Ammon's horn (tissue), 1 donor: ENCODE measurements at regions not wholly inside any gene's neighbourhood (a gene's known extent, or its start where the extent isn't known, plus 50 kb on each side); places are given as distances from the start of the nearest gene placed in this dataset.

Source experiments
- DNase-seq: peaks from one replicate; pipeline ENCODE4 v3.0.0-alpha.2; 2016; ENCODE audit warnings: low spot score

GRCh38 chr21:43317959-43318358 is 109.0 kb downstream of the SIK1 start:
- DNase-seq, result no peak

GRCh38 chr21:43317254-43317748 is 109.6 kb downstream of the SIK1 start:
- no peak for DNase-seq

- DNase-seq, result no peak
Observed at GRCh38 chr21:43316156-43316845, 110.6 kb downstream of the SIK1 start.

GRCh38 chr21:43315244-43316137 is 111.4 kb downstream of the SIK1 start:
- DNase-seq, result no peak

GRCh38 chr21:43313939-43314405 is 113.0 kb downstream of the SIK1 start:
- no peak for DNase-seq

GRCh38 chr21:43313221-43313938 is 113.6 kb downstream of the SIK1 start:
- DNase-seq, result no peak

GRCh38 chr21:43312751-43313169 is 114.2 kb downstream of the SIK1 start:
- DNase-seq, result no peak

GRCh38 chr21:43312011-43312410 is 114.9 kb downstream of the SIK1 start:
- DNase-seq, result no peak

- DNase-seq, result no peak
Observed at GRCh38 chr21:43311301-43311817, 115.6 kb downstream of the SIK1 start.

- no peak for DNase-seq
Observed at GRCh38 chr21:43308815-43309283, 118.1 kb downstream of the SIK1 start.

- no peak for DNase-seq
Observed at GRCh38 chr21:43308101-43308814, 118.7 kb downstream of the SIK1 start.

- DNase-seq, result no peak
Observed at GRCh38 chr21:43307677-43308070, 119.3 kb downstream of the SIK1 start.

- DNase-seq, result no peak
Observed at GRCh38 chr21:43306911-43307676, 119.8 kb downstream of the SIK1 start.

- no peak for DNase-seq
Observed at GRCh38 chr21:43306391-43306790, 120.5 kb downstream of the SIK1 start.

GRCh38 chr21:43305811-43306311 is 121.1 kb downstream of the SIK1 start:
- no peak for DNase-seq

- no peak for DNase-seq
Observed at GRCh38 chr21:43305336-43305665, 121.6 kb downstream of the SIK1 start.

GRCh38 chr21:43304621-43305335 is 122.2 kb downstream of the SIK1 start:
- no peak for DNase-seq

- DNase-seq, result no peak
Observed at GRCh38 chr21:43304206-43304605, 122.7 kb downstream of the SIK1 start.

GRCh38 chr21:43303275-43304178 is 123.4 kb downstream of the SIK1 start:
- DNase-seq, result no peak
